GM19397 (cell line): ENCODE measurements at regions not wholly inside any gene's neighbourhood (a gene's known extent, or its start where the extent isn't known, plus 50 kb on each side); places are given as distances from the start of the nearest gene placed in this dataset.

ENCODE experiments used
- ATAC-seq: cut with Tn5 transposase; IDR thresholded peaks from one replicate; pipeline ENCODE4 v1.9.1; 2021; ENCODE audit warnings: mild to moderate bottlenecking, moderate library complexity; ENCODE audit not compliant: unreplicated experiment

DNA sequence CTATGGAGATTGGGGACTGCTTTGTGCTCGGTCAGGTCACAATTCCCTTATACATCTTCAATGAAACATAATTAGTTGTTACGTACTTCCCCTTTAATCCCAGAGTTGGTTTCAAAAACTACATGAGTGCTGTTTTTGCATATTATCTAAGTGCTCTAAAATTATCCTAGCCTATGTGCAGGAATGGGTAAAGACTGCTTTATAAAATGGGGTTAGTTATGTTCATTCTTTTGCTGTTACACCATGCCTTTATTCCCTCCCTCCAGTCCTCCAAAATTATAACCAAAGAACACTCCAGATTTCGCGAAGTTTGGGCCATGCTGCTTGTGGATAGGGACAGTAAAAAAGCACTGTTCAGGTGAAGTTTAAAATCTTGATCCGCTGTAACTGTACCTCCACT lies 173.9 kb upstream of the SNX7 start:
- no peak for ATAC-seq

DNA sequence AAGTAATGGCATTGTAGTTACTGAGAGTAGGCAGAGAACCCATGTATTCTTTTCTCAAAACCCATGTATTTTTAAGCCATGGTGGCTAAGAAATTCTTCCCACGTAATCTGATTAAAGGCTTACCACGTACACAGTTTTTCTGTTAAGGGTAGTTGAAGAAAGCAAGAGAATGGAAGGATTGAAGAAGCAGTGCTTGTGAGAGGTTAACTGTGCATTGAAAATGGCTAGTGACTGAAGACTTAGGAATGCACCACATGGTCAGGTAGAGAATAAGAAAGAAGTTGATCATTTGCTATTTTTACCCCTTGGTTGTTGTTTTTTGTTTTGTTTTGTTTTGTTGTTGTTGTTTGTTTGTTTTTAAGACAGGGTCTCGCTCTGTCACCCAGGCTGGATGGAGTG lies 178.9 kb upstream of the SNX7 start:
- ATAC-seq = no peak

DNA sequence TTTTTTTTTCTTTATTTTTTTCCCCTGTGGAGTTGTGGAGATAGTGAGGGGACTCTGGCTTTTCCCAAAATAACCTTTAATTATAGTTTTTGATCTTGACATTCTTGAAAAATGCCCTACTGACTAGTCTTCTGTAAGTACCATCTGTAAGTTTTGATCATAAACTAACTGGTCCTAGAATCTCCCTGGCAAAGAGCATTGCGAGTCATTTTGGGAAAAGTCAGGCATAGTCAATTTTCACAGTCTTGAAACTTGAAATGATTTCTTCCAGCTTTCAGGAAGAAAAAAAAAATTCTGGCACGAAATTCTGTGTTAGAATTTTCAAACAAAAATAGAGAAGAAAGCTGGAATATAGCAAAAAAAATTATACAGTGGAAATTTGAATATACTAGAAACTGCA lies 181.2 kb upstream of the SNX7 start:
- ATAC-seq = no peak

DNA sequence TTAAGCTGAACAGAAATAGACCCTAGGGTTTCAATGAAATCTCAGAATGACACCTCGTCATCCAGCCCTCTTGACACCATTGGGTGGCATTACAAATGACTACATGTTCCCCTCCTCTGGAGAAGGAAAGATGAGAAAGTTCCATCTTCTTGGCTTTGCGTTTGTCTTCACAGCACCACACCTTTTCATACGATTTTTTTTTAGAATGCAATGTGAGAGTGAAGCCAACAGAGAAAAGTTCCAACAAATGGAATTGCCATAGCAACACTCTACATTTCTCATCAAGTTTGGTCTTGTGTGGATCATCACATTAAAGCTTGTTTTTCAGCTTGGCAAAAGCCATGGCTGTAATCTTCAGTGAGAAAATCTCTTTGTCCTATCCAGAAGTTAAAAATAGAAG lies 183.4 kb upstream of the SNX7 start:
- ATAC-seq = no peak

DNA sequence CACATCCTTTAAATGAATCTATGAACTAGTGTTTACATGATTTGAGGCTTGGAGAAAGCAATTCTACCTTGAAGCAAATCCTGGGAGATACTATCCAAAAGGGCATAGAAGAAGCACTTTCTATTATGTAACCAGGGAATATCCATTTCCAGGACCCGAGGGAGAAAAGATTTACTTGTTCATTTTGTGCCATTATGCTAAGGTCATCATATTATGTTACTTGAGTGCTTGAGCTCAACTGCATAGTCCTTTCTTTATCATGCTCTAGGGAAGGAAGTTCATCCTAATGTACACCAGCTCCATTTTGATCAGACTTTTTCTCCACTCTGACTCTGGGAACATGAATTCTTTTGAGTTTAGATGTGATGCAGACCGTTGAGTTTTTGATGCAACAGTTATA lies 188.6 kb upstream of the SNX7 start:
- no peak for ATAC-seq

DNA sequence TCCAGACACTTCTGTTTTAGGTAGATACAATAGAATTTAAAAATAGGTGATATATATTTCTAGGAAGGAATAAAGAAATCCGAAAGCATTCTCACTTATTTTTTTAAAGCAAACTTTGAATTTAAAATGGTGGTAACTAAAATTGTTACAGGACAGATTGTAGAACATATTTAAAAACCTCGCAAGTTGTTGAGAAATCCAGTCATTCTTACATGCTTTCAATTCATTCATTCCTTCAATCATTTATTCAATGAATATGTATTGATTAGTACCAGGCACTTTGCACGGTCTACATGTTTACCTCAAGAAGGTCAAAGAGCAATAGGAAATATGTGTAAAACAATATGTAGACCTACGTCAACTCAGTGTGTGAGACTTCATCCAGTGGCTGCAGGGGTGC lies 189.9 kb upstream of the SNX7 start:
- ATAC-seq = no peak

DNA sequence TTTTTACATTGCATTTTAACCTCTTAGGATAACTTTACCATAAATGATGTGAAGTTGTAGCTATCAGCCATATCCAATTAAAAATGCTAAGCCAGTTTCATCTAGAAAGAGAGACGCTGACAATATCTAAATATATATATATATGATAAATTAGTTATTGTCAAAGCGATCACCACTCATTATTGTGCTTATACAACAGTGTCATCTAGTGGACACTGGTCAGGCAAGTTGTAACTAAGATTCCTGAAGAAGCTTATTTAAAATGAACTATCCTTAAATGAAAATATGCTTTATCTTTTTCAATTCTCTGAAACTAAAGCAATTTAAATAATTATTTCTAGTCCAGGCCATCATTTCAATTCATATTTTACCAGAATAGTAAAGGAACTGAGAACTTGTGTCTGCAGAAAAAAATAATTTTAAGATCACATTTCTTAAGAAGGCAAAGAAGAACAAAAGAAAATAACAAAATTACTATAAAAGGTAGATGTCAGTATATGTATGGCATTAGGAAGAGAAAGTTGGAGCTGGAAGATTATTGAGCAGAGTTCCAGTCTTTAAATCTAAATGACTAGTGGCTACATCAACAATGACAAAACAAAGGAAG lies 193.3 kb upstream of the SNX7 start:
- no peak for ATAC-seq

DNA sequence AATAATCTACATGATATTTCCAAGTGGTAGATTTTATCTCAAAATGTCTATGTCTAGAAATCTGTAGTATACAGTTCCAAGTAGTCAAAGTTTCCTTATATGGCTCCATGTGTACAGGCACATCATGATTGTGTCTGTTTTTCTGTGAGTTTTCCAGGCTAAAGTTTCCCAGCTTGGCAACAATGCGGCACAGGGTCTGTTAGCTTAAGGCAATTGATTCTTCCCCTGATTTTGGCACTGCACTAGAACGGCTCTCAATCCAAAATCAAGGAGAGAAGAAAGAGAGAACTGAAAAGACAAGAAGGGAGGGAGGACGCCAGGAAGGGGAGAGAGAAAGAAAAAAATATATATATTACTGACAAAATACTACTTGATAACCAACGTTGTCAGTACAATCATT lies 193.9 kb upstream of the SNX7 start:
- ATAC-seq = no peak

DNA sequence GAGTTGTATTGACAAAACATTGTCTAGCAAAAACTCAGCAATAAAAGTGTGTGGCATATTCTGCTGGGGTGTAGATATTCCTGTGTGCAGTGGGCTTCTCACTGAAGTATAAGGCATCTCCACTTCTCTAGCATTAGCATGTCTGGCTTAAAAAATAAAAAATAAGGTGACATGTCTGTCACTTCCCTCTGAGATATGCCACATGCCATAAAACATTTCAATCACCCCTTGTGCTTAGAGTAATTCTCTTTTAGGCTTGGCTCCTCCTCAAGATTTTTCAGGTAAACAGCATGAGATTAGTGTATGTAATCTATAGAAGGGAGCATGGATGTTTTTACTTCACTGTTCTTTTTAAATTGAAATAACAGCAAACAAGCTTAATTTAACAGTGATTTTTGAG lies 194.4 kb upstream of the SNX7 start:
- no peak for ATAC-seq

DNA sequence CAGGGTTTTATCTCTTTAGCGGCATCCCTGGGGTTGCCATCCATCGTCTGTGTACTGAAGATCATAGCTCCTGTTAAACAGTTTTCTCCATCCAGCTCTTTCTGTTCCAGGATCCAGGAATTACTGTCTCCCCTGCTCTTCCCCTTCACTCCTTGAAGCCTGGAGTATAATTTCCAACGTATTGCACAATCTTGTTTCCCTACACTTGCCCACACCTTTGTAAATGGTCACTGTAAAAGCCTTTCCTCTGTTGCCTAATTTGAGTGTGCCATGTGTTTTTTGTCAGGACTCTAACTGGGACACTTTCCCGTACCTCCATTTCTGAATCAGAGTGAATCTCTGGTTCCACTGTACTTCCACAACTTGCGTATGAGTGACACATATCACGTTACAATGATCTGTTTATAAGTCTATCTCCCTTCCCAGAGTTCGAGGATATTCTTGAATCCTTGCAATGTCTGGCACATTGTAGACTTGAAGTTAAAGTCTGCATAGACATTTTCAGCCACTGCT lies 199.6 kb upstream of the SNX7 start:
- no peak for ATAC-seq

DNA sequence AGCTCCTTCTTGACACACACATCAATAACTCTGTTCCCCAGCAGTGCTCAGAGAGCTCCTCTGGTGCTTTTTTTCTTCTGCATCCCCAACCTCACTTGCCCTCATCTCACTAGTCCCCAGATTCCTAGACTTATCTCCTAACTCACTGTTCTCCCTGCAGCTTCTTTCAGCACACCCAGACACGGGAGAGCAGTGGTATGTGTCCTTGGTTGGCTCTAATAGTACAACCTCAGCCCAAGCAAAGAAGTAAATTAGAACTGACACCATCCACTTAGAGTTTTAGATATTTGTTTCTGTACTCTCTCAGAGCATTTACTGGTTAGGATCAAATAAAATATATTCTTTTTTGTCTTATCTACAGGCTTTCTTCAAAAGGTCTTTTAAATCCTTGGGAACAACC lies 201.4 kb upstream of the SNX7 start:
- ATAC-seq = no peak

DNA sequence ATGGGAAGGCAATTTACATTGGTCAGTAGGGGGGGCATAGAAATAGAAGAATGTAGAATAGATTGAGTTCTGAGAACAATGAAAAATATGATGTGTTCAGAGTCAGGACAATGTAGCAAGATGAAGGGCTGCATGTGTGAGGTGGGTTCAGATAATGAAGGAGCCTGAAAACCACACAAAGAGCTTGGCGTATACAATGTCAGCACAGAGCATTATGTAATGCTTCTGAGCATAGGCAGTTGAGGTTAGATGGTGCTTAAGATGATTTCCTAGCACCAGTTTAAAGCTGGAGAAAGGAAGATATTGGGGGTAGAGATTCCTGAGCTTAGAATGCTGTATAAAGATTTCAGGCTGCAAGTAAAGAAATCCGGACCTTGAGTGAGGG lies 202.0 kb upstream of the SNX7 start:
- no peak for ATAC-seq

DNA sequence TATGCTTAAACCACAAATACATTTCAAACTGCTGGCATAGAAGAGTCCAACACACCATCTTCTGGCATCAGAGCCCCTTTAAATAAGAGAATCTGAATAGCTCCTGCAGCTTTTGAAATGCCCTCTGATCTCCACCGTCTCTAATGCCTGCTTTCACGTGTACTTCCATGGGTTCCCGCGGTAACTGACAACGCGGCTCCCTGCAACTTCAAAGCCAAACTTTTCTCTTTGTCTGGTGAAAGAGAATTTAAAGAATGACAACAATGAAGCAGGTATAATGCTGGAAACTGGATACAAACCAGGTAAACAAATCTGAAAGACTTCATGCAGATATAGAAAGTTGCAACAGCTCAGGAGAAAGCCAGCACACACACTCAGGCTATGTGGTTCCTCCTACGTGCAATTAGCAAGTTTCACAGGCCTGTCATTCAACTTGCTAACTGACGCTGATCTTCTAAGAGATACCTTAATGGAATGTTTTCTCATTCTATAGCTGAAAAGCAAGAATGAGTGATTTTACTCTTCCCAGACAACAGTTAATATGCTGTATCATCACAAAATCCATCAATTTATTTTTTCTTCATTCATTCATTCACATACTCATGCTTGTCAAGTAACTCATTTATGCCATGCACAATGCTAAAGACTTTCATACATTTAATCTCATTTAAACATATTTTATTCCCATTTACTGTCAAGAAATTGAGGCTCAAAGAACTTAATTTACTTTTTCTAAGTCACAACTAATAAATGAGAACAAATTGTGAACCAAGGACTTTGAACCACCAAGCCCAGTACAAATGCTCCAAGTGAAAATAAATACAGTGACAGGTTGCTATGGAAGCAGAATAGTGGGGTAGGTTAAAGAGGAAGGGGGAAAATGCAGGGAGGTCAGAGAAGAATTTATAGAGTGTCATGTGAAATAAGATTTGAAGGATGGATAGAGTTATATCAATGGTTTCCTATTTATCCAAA lies 202.7 kb upstream of the SNX7 start:
- ATAC-seq = no peak

DNA sequence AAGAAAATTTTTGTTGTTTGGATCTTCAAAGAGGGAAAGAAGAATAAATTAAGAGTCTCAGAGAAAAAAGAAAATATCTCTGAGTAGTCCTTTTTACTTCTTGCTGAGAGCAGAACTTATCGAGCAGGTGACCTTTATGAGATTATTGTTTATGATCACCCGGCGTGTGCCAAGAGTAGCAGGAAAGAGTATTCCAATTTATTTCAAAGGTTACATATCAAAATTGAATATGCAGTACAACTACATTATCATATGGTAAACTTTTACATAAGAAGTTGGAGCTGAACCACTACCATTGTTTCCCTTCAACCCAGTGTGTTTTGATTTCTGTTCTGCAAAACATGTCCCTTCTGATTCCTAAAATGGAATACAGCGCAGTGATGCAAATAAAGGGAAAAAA lies 204.3 kb upstream of the SNX7 start:
- no peak for ATAC-seq

DNA sequence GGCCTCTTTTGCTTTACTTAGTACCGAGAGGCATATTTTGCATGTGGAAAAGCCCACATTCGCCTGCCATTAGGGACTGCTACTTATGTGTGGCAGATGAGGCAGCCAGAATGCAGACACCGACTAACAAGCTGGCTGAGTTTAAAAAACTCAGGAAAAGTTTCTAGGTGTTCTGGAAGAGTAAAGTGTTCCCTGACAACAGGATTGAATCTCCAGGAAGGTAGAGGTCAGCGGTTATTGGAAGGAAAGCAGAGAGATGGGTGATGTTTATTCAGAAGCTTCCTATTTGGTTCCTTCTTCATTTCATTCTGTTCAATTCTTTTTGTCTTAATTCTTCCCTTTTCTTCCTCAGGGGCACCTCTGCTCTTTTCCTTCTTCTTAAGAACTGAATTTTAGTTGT lies 206.9 kb upstream of the SNX7 start:
- no peak for ATAC-seq

DNA sequence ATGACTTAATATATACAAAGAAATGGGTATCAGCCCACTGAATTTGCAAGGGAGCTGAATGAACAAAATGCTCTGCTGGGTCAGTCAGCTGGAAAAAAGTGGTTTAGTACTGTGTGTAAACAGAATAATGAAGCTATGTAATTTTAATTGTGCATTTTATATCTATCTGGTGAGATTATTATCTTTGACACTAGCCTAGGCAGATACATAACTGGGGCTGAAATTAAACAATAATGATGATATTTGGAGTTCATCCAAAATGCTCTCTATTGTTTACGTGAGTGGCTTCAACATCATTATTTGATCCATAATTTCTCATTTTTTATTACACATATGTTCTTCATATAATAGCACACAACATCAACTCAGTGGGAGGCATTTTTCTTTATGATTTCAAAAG lies 208.5 kb upstream of the SNX7 start:
- no peak for ATAC-seq

DNA sequence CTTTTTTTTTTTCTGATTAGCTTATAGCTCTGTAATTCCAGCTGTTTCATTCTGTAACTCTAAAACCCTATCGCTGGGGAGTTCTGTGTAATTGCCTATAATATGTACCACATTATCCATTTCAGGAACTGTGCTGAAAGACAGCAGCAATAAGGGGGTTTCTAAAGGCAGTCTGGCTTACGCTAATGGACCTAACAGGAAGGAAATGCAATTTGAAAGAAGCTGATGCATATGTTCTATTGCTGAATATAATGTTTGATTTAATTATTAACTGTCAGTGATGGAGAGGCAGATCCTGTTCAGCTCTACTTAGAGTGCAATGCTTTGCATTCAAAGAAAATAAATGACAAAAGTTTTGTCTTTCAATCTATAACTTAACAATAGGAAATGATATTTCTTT lies 209.4 kb upstream of the SNX7 start:
- ATAC-seq = peak; percentile 77

DNA sequence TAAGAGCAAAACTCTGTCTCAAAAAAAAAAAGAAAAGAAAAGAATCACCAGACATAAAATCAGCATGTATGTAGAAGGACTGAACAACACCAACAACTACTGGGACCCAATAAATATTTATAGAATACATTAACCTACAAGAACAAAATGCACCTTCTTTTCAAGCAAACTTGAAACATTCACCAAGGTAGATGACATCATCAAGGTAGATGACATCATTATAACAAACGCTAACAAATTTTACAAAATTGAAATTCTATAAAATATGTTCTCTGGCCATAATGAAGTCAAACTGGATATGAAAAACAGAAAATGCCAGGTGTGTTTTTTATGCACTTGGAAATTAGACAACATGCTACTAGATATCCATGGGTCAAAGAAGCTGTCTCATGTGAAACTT lies 220.2 kb upstream of the SNX7 start:
- ATAC-seq = no peak

DNA sequence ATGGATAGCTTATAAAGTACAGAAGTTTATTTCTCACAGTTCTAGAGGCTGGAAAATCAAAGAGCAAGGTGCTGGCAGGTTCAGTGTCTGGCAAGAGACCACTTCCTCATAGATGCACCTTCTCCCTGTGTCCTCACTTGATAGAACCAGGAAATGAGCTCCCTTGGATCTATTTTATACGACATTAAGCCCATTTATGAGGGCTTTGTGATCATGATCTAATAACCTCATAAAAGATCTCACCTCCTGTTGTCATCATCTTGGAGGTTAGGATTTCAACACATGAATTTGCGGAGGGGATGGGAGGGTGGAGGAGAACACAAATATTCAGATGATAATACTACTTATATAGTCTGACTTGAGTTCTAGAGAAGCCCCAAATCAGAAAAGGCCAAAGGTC lies 222.1 kb upstream of the SNX7 start:
- ATAC-seq = no peak

DNA sequence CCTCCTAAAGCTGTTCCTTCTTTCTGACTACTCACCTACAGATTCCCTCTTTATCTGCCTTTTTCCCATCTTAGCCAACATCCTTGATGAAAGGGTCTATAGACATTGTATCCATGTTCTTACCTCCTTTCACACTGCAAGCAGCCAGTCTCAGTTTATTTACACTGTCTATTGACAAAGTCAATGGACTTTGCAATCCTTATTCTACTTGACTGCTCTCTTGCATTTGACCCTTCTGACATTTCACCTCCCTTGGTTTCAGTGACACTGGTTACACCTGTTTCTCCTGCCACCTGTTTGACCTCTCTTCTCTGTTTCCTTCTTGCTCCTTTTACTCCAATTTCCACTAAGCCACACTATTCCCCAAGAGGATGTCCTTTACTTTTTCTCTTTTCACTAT lies 224.0 kb upstream of the SNX7 start:
- ATAC-seq = no peak

DNA sequence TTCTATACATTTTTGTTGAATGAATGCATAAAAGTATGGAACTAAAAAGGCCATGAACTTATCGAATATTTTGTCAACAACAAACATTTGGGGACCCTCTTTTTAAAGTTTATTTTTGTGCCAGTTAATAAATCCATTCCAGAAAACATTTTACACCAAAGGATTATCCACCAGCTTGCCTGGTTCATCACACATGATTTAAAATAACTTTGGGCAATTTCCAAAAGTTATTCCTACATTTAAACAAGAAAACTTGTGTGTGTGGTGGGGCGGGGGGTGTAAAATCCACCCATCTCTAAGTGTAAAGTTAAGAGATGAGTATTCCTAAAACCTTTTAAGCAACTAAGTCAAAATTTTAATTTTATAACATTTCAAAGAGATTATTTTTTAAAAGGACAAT lies 224.5 kb upstream of the SNX7 start:
- no peak for ATAC-seq

DNA sequence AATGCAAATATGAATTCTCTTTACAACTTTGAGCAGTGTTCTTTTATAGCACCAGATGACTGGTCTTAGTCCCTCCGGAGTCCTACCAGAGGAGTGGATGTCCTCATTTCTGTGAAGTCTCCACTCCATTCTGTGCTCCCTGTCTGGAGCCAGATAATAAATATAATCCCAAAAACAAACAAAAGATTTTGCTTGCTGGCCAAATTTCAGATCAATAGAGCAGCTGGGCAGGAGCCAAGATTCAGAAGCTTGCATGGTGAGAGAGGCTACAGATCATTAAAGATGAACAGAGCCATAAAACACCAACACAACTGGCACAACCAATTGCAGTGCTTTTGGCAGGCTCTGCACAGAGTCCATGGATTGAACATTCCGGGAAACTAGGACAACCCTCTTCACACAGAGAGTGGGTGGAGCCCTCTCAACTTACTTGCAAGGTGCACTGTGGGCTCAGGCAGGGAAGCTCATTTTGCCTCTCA lies 231.5 kb upstream of the SNX7 start:
- no peak for ATAC-seq
